ENCODE measurements at regions not wholly inside any gene's neighbourhood (a gene's known extent, or its start where the extent isn't known, plus 50 kb on each side); places are given as distances from the start of the nearest gene placed in this dataset.

- no peak for TF ChIP-seq CTCF (IDR thresholded peaks at IDR 0.05; ENCODE audit: low read depth, low read length, missing input control)
- no peak for TF ChIP-seq GABPA (IDR thresholded peaks at IDR 0.05 in 1 of 2, conservative IDR thresholded peaks at IDR 0.05 in 1 of 2)
- no peak for TF ChIP-seq MAX (IDR thresholded peaks at IDR 0.05)
- no peak for TF ChIP-seq REST (IDR thresholded peaks at IDR 0.05)
- no peak for TF ChIP-seq RXRA (IDR thresholded peaks at IDR 0.05)
- no peak for TF ChIP-seq TAF1 (conservative IDR thresholded peaks at IDR 0.05)
- no peak for TF ChIP-seq HNF4G (IDR thresholded peaks at IDR 0.05)
- TF ChIP-seq ZBTB33 (IDR thresholded peaks at IDR 0.05) = no peak
- TF ChIP-seq EGR1 (IDR thresholded peaks at IDR 0.05; ENCODE audit: low read depth in 2 of 2) = no peak
- TF ChIP-seq SP1 (IDR thresholded peaks at IDR 0.05) = no peak
- TF ChIP-seq RAD21 (IDR thresholded peaks at IDR 0.05) = no peak
Measured at GRCh38 chr2:167816874-167817290, 430.5 kb downstream of the STK39 start.
